ENCODE measurements at regions not wholly inside any gene's neighbourhood (a gene's known extent, or its start where the extent isn't known, plus 50 kb on each side); places are given as distances from the start of the nearest gene placed in this dataset.

DNA sequence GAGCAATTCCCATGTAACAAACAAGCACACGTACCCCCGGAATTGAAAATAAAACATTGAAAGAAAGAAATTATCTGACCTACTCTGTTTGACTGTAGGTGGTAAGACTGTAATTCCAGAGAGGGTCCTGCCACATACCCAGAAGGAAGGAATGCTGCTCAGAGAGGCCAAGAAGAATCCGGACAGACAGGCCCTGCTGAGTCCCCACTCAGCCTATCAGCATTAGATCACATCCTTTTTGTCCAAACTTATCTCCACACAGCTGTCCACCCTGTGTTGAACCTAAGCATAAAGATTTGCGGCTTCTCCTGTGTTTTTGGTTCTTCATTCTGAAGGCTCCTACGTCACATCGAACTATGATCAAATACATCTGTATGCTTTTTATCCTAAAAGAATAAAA lies 591.9 kb downstream of the QKI start:
- Histone ChIP-seq H3K27ac (ENCODE audit: low read length) (no peak overlapping the region), H3K9me2 (ENCODE audit: insufficient read depth, low read length) (no peaks in the 10 kb centered on the region), H3K27me3 (ENCODE audit: insufficient read depth, low read depth, low read length) (no peaks in the 10 kb centered on the region), H3K9me3 (ENCODE audit: low read length) (no peaks in the 10 kb centered on the region), H3K9ac (ENCODE audit: low read length) (no peak overlapping the region), H3F3A (ENCODE audit: insufficient read depth, low read length, poor library complexity, severe bottlenecking) (no peaks in the 10 kb centered on the region), H3K36me3 (ENCODE audit: insufficient read depth, low read length) (no peaks in the 10 kb centered on the region), H2AFZ (ENCODE audit: low read depth, low read length) (no peak overlapping the region), H4K20me1 (ENCODE audit: insufficient read depth) (no peaks in the 10 kb centered on the region), H3K4me2 (ENCODE audit: low read length) (no peak overlapping the region), H3K79me2 (replicated peaks; ENCODE audit: insufficient read depth, low read length) (no peaks in the 10 kb centered on the region), H3K4me3 (ENCODE audit: low read length) (no peak overlapping the region)
- TF ChIP-seq, protein P1, sequence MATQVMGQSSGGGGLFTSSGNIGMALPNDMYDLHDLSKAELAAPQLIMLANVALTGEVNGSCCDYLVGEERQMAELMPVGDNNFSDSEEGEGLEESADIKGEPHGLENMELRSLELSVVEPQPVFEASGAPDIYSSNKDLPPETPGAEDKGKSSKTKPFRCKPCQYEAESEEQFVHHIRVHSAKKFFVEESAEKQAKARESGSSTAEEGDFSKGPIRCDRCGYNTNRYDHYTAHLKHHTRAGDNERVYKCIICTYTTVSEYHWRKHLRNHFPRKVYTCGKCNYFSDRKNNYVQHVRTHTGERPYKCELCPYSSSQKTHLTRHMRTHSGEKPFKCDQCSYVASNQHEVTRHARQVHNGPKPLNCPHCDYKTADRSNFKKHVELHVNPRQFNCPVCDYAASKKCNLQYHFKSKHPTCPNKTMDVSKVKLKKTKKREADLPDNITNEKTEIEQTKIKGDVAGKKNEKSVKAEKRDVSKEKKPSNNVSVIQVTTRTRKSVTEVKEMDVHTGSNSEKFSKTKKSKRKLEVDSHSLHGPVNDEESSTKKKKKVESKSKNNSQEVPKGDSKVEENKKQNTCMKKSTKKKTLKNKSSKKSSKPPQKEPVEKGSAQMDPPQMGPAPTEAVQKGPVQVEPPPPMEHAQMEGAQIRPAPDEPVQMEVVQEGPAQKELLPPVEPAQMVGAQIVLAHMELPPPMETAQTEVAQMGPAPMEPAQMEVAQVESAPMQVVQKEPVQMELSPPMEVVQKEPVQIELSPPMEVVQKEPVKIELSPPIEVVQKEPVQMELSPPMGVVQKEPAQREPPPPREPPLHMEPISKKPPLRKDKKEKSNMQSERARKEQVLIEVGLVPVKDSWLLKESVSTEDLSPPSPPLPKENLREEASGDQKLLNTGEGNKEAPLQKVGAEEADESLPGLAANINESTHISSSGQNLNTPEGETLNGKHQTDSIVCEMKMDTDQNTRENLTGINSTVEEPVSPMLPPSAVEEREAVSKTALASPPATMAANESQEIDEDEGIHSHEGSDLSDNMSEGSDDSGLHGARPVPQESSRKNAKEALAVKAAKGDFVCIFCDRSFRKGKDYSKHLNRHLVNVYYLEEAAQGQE (IDR thresholded peaks at IDR 0.05; ENCODE audit: borderline replicate concordance), result no peak
- TF ChIP-seq TAF1 (IDR thresholded peaks at IDR 0.05; ENCODE audit: low read depth) (no peak), SMC3 (conservative IDR thresholded peaks at IDR 0.05; ENCODE audit: poor library complexity) (no peak), RAD21 (conservative IDR thresholded peaks at IDR 0.05) (no peak), EP300 (conservative IDR thresholded peaks at IDR 0.05; ENCODE audit: poor library complexity, severe bottlenecking) (no peak), POLR2AphosphoS5 (IDR thresholded peaks at IDR 0.05) (no peak), EZH2 (IDR thresholded peaks at IDR 0.05; ENCODE audit: borderline replicate concordance, insufficient read depth, low read length, poor library complexity, severe bottlenecking) (no peak), MXI1 (conservative IDR thresholded peaks at IDR 0.05; ENCODE audit: poor library complexity, severe bottlenecking) (no peak)
- TF ChIP-seq, protein P2, sequence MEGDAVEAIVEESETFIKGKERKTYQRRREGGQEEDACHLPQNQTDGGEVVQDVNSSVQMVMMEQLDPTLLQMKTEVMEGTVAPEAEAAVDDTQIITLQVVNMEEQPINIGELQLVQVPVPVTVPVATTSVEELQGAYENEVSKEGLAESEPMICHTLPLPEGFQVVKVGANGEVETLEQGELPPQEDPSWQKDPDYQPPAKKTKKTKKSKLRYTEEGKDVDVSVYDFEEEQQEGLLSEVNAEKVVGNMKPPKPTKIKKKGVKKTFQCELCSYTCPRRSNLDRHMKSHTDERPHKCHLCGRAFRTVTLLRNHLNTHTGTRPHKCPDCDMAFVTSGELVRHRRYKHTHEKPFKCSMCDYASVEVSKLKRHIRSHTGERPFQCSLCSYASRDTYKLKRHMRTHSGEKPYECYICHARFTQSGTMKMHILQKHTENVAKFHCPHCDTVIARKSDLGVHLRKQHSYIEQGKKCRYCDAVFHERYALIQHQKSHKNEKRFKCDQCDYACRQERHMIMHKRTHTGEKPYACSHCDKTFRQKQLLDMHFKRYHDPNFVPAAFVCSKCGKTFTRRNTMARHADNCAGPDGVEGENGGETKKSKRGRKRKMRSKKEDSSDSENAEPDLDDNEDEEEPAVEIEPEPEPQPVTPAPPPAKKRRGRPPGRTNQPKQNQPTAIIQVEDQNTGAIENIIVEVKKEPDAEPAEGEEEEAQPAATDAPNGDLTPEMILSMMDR (IDR thresholded peaks at IDR 0.05; ENCODE audit: poor library complexity, severe bottlenecking), result no peak

DNA sequence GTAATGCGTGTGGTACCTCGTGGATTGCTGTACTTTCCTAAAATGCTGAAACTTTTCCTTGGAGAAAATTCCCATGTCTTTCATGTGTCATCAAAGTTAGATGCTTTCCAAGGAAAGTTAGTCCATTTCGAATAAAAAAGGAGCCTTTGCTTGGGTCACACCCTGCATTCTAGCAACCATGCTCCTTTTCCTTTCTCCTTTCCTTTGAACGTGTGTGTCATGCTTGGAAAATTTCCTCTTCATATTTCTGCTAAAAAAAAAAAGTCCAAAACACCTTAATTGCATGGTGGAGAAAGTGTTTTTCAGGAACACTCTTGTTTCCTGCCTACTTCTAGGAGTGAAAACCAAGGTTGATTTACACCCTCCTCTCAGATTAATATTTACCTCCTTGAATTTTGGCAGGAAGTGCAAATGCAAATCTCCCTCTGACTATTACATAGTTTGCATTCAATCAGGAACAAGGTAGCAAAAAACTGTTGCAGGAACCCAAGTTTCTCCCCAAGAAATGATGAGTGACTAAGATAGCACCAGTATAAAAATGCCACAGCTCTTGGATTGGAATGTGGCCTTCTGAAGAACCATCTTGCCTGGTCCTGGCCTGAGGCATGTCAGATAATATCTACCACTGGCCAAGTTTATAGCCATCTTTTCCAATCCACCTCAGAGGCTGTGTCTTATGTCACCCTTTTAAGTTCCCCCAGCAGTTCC lies 590.6 kb downstream of the QKI start:
- H3K4me3 ChIP-seq (ENCODE audit: low read length), result no peak overlapping the region
- TF ChIP-seq TAF1 (IDR thresholded peaks at IDR 0.05; ENCODE audit: low read depth) (no peak), MXI1 (conservative IDR thresholded peaks at IDR 0.05; ENCODE audit: poor library complexity, severe bottlenecking) (no peak), EZH2 (IDR thresholded peaks at IDR 0.05; ENCODE audit: borderline replicate concordance, insufficient read depth, low read length, poor library complexity, severe bottlenecking) (no peak), RAD21 (conservative IDR thresholded peaks at IDR 0.05) (no peak), EP300 (conservative IDR thresholded peaks at IDR 0.05; ENCODE audit: poor library complexity, severe bottlenecking) (no peak), SMC3 (conservative IDR thresholded peaks at IDR 0.05; ENCODE audit: poor library complexity) (no peak), POLR2AphosphoS5 (IDR thresholded peaks at IDR 0.05) (no peak)
- TF ChIP-seq, protein P1 (IDR thresholded peaks at IDR 0.05; ENCODE audit: borderline replicate concordance), result no peak
- TF ChIP-seq, protein P2 (IDR thresholded peaks at IDR 0.05; ENCODE audit: poor library complexity, severe bottlenecking), result no peak
- H3K27ac ChIP-seq (ENCODE audit: low read length), result no peak overlapping the region
- H3K27me3 ChIP-seq (ENCODE audit: insufficient read depth, low read depth, low read length), result no peaks in the 10 kb centered on the region
- no peaks in the 10 kb centered on the region for H3F3A ChIP-seq (ENCODE audit: insufficient read depth, low read length, poor library complexity, severe bottlenecking)
- H3K9ac ChIP-seq (ENCODE audit: low read length), result no peak overlapping the region
- no peaks in the 10 kb centered on the region for H3K79me2 ChIP-seq (replicated peaks; ENCODE audit: insufficient read depth, low read length)
- no peak overlapping the region for H2AFZ ChIP-seq (ENCODE audit: low read depth, low read length)
- no peaks in the 10 kb centered on the region for H3K9me2 ChIP-seq (ENCODE audit: insufficient read depth, low read length)
- no peaks in the 10 kb centered on the region for H4K20me1 ChIP-seq (ENCODE audit: insufficient read depth)
- no peaks in the 10 kb centered on the region for H3K36me3 ChIP-seq (ENCODE audit: insufficient read depth, low read length)
- no peaks in the 10 kb centered on the region for H3K9me3 ChIP-seq (ENCODE audit: low read length)
- H3K4me2 ChIP-seq (ENCODE audit: low read length), result no peak overlapping the region

Data from neural cell (in vitro differentiated cells).